NCI-H345 treated with DMSO at 0.1 percent for 48 hours (cell line): ENCODE measurements at regions not wholly inside any gene's neighbourhood (a gene's known extent, or its start where the extent isn't known, plus 50 kb on each side); places are given as distances from the start of the nearest gene placed in this dataset.
A peak's percentile ranks its signal among the peaks of the same experiment; 100 is the strongest.
"Not testable (repeated sequence)": the region's sequence is repeated elsewhere in the genome, so short reads cannot be mapped to it uniquely, and the experiment has no call there.

ENCODE experiments used
- DNase-seq: peaks from one replicate; lab custom pipeline; 2025; ENCODE audit not compliant: unreplicated experiment; lab: John Stamatoyannopoulos, UW

DNA sequence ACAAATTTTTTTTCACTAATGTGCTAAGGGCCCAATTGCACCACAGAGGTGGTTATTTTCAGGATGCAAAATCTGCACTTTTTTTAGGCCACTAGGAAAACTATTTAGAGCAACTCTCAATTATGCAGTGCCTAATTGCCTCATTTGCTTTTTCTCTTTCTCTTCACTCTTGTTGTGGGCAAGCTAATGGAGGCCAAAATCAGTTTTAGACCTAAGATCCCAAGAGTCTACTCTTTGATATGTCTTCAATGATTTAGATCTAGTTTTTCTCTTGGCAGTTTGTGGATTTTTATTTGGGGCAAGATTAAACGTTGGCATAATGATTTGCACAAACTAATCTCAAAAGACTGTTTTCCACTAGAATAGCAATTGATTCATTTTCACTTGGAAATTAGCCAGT, 1996.9 kb downstream of the LRRC4C start:
- DNase-seq, result no peak

DNA sequence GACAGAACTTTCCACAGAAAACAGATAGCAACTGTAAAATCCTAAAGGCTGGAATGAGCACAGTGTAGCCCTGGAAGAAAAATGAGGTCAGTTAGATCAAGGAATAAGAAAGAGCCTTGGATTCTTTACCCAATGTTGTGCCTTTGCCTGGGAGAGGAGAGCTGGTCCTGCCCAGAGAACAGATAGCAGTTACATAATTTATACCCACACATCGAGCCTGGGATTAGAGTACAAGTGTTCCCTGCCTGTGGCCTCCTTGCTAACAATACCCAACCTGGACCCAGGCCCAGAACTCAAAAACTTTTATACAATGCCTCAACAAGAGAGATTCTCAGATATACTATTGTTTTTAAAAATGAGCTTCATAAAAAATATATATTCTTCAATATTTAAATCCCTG, 1998.4 kb downstream of the LRRC4C start:
- no peak for DNase-seq

DNA sequence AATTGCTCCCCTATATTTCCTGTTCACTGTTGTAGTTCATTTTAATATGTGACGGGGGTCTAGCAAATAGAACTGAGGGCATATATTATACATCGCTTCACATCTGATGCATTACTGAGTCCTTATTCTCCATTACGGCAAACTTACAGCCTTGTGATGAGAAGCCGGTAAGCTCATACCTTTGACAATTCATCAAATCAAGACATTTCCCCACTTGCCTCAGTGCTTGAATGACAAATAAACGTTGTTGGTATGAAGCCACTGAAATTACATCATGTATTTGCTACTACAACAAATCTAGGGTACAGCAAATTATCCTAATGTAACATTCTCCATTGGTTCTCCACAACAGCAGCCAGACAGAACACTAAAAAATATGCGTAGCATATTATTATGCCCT, 1999.8 kb downstream of the LRRC4C start:
- DNase-seq, result no peak

DNA sequence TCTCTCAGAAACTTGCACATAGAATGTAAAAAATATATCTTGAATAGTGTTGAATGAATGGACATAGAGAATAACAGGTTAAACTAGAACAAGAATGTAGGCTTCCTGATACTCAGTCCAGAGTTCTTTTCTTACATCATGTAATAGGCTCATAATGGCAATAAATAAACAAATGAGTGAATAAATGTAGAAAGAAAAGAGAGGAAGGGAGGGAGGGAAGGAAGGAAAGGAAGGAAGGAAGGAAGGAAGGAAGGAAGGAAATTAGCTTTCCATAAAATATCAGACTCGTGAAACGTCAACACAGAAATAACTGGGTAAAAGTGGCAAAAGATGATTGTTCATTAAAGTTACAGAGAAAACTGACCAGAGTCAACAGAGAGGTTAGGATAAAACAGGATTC, 2001.0 kb downstream of the LRRC4C start:
- no peak for DNase-seq

DNA sequence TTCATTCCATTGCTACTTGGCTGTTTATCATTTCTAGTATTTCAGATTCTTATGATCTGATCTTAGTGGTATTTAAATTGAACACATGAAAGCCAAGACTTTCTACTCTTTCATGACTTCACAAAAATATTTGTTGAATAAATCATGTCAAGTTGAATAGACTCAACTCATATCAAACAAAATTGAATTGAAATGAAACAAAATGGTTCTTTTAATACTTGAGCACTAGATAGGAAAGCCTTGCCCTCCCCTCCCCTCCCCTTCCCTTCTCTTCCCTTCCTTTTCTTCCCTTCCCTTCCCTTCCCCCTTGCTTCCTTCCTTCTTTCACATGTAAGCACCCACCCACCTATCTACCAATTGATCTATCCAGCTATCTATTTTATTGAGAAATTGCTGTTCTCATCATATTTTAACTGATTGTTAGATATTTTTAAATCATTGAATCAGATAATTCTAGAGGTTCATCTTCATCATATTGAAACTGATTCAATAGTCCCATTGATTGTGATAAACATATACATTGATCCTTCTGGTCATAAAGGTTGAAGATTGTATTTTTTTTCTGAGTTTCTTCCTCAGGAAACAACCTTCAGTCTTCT, 2015.9 kb downstream of the LRRC4C start:
- DNase-seq, result no peak

DNA sequence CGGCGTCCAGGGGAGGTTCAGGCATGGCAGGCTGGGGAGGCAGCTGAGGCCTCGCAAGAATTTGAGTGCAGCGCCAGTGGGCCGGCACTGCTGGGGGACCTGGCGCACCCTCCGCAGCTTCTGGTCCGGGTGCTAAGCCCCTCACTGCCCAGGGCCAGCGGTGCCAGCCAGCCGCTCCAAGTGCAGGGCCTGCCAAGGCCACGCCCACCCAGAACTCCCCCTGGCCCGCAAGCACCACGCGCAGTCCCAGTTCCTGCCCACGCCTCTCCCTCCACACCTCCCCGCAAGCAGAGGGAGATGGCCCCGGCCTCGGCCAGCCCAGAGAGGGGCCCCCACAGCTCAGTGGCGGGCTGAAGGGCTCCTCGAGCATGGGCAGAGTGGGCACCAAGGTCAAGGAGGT, 2017.3 kb downstream of the LRRC4C start:
- no peak for DNase-seq

DNA sequence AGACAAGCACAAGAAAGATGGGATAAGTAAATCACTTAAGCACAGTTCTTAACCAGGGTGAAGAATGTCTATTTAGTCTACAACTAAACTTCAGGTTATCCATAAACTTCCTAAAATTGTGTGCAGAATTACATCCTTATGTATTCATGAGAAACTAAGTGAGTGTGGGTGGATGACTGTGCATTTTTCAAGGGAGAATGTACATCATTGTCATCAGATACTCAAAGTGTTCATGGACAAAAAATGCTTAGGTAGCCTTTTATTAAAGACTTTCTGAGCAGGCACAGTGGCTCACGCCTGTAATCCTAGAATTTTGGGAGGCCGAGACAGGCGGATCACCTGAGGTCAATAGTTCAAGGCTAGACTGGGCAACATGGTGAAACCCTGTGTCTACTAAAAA, 2023.8 kb downstream of the LRRC4C start:
- no peak for DNase-seq

DNA sequence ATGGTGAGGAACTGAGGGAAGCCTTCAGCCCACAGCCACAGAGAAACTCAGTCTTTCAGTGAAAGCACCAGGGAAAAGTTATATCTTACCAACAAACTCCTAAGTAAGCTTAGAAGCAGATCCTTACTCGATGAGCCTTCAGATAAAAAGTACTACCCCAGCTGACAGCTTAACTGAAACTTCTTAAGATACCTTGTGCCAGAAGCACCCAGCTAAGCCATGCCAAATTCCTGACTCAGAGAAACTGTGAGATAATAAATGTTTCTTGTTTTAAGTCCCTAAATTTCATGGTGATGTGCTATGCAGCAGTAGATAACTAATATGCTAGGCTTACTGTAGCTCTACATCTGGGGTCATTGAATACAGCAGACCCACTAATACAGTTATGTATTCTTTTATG, 2025.0 kb downstream of the LRRC4C start:
- DNase-seq, result no peak

DNA sequence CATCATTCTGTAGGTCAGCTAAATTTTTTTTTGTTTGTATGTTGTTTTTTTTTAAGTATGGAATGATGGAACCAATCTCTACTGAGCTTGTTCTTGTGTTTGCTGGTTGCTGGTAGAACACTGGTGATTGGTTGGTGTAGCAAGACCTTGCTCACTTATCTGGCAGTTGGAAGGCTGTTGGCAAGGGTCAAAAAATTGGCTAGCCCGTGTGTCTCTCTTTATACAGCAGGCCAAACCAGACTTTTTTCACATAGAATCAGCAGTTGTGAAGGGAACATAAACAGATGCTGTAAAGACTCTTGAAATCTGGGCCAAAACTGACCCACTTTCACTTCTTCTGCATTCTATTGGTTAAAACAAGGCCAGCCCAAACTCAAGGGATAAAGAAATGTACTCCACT, 2026.5 kb downstream of the LRRC4C start:
- DNase-seq, result no peak

DNA sequence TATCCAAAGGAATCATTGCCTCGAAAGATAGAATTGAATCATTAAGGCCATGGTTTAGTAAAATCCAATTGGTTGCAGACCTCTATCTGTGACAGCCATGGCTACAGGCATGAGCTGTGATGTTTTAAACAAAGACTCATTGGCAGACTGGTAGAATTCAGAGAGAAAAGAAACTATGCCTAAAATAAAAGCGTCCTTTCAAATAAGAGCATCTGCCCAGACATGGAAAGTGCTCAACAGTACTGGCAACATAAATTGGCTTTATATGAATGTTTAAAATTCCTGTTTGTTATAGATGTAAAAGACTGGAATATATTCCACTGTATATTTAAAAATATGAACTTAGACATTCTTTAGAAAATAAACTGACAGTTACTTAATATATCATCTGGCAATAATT, 2034.2 kb downstream of the LRRC4C start:
- DNase-seq, result no peak

DNA sequence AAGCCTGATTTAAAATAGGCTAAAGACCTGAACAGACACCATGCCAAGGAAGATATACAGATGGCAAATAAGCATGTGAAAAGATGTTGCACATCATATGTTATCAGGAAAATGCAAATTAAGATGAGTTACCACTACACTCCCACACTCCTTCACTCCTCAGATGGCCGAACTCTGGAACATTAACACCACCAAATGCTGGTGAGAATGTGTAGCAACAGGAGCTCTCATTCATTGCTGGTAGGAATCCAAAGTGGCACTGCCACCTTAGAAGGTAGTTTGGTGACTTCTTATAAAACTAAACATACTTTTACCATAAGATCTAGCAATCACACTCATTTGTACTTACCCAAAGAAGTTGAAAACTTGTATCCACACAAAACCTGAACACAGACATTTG, 2047.3 kb downstream of the LRRC4C start:
- no peak for DNase-seq

DNA sequence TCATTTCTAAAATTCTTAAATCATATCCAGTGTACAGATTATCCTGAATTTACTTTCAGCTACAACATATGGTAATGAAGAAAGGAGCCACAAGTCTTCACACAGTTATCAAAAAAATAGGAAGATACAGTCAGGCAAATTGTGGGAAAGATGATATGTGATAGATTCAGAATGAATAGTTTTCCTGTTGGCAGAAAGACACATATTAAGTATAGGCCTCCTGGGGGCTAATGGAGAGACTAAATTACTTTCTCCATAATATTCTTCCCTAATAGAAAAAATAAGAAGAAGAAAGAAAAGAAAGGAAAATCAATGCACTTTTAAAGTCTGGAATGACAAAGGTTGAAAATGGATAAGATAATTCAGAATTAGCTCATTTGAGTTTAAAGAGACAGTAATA, 2073.5 kb downstream of the LRRC4C start:
- no peak for DNase-seq

DNA sequence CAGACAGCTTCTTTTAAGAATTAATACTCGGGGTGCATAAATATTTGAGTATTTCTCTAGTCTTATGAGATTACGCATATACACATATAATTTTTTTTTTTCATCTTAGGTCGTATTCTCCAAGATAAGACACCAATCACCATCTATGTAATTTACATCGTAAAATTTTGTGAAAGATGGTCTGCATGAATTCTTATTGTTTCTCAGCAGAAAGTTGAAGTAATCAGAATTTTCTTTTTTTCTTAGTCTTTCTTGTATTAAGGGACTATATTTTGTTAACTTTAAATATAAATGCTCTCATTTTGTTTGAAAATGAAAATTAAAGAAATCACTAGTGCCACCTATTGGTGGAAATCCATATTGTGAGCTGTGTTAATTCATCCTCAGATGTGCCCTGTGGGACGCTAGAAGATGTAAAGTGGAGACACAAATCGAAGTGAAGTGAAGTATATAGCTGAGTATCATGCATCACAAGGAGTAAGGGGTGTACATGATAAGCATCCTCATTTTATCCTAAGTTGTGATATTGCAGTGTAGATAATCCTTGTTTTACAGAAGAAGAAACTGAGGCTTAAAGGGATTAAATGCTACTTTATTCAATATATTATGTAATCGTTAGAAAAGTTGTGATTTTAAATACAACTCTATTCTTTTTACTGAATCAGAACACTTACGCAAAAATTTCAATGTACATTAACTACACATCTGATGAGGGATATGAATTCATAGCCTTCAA, 2084.3 kb downstream of the LRRC4C start:
- peak; percentile 12 for DNase-seq

DNA sequence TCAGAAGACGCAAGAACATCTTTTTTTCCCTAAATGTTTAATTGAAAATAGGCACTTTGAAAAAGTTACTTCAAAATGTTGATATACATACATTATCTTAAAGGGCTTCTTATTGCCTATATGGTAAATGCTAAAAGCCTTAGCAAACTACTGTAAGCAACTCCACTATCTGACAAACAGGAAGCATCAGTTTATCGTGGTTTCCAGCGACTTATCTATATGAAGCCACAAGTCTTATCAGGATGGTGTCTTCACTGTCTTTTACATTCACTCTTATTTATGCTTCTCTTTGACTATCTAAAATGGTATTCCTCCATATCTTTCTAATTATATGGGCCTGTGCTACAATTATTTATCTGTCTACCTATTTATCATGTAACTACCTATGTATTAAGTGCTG, 2091.9 kb downstream of the LRRC4C start:
- DNase-seq, result no peak

DNA sequence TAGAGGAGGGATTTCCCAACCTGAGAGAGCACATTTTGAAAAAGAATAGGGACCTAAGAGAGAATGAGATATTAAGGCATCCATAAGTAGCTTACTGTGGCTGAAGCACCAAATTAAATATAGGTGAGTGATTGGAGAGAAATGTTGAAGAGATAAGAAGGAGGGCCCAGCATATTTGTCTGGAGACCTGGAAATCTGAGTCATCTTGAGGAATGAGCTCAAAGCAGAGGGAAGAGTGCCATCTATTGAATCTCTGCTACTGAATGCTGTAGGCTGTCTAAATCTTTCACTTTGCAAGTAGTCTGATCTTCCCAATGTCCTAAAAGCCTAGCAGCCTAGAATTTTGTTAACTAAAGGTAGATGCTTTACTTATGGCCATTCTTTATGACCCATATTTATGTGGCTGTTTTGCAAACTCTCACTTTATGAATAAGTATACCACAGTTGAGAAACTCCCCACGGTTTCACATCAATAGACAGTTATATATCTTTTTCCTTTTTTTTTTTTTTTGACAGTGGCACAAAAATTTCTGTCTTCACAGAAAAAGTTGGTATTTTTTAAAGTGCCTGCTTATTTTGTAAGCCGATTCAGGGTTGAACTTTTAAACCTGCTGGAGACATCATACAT, 2093.5 kb downstream of the LRRC4C start:
- DNase-seq, result no peak

DNA sequence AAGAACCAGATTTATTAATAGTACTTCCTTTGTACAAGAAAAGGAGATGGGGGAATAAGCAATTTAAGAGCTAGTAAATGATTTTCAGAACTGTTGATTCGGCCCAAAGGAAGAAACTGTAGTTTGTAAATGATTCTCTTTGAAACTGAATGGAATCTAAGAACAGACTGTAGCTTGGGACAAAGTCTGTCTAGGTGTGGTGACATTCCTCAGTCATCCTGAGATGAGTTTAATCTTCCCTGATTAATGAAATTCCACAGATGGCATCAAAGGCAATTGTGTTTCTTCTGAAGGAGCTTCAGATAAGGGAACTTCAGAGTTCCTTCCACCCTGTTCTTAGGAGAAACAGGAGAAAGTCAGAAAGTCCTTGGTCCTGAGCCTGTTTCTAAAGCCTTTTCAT, 2095.9 kb downstream of the LRRC4C start:
- no peak for DNase-seq

DNA sequence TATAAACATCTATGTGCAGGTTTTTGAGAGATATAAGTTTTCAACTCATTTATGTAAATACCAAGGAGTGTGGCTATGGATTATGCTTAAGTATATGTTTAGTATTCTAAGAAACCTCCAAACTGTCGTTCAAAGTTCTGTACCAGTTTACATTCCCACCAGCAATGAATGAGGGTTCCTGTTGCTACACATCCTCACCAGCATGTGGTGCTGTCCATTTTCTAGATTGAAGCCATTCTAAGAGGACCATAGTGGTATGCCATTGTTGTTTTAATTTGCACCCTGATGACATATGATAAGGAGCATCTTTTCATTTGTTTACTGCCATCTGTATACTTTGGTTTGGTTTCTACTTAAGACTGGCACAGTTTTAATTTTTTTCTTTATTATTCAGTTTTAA, 2097.9 kb downstream of the LRRC4C start:
- DNase-seq, result no peak

DNA sequence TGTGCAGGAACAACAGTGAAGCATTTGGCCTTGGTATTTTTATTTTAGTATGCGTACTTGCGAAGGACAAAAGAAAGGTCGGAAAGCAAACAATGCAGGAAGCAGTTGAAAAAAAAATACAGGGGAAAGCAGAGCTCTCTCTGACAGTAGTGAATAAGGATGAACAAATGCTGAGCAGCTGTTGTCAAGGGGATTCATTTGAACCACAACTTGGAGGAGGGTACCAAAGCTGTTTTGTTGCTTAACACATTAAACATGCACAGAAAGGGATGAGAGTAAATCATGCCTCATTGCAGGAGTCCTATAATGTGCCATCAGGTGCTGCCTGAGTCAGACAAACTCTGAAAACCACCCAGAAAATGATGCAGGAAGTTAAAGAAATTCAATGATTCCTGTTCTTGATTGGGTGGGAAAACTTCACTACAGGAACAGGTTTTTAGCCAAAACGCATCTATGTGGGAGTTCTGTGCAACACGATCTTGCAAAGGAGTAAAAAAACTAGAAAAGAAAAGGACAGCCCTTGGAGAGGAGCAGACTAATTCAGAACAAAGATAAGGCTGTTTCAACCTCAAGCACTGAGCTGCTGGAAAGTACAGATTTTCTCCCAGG, 2113.5 kb downstream of the LRRC4C start:
- DNase-seq, result peak; percentile 84

DNA sequence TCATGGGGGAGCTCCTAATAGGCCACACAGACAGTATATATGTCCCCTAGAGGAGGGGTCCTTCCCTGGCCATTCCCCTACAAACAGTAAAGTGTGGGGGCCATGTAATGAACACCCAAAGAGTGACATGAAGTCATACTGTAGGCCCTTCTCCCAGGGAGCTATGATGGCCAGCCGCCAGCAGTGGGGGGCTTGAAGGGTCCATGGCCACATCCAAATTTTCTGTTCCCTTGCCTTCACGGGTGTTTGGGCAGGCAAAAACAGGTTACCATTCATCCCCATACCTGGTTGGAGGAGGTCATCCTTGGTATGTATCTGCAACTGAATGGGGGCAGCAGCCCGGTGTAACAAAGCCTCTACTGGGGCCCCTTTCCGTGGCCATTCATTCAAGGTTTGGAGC, 2118.0 kb downstream of the LRRC4C start:
- DNase-seq, result no peak

DNA sequence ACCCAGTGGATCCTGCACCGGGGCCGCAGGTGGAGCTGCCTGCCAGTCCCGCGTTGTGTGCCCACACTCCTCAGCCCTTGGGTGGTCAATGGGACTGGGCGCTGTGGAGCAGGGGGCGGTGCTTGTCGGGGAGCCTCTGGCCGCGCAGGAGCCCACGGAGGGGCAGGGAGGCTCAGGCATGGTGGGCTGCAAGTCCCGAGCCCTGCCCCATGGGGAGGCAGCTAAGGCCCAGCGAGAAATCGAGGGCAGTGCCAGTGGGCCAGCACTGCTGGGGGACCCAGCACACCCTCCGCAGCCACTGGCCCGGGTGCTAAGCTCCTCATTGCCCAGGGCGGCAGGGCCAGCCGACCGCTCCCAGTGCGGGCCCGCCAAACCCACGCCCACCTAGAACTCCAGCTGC, 2126.4 kb downstream of the LRRC4C start:
- DNase-seq, result not testable (repeated sequence)

DNA sequence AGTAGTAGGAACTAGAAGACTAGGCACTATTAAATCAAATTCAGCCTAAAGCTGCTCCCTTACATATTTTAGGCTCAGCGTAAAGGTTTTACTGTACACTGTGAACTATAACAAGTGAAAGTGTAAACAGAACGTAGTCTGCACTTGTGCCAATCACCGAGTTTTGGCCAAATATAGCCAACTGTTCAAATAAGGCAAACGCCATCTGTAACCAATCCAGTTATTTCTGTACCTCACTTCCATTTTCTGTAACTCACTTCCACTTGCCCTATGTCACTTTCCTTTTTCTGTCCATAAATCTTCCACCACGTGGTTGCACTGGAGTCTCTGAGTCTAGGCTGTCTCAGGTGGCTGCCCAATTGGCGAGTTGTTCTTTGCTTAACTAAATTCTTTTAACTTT, 2132.2 kb downstream of the LRRC4C start:
- no peak for DNase-seq

DNA sequence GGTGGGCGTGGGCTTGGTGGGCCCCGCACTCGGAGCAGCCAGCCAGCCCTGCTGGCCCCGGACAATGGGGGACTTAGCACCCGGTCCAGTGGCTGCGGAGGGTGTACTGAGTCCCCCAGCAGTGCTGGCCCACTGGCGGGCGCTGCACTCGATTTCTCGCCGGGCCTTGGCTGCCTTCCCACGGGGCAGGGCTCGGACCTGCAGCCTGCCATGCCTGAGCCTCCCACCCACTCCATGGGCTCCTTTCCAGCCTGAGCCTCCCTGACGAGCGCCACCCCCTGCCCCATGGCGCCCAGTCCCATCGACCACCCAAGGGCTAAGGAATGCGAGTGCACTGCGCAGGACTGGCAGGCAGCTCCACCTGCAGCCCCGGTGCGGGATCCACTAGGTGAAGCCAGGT, 2147.6 kb downstream of the LRRC4C start:
- DNase-seq, result not testable (repeated sequence)
